Spinal cord (tissue), 9 donors: ENCODE measurements at regions not wholly inside any gene's neighbourhood (a gene's known extent, or its start where the extent isn't known, plus 50 kb on each side); places are given as distances from the start of the nearest gene placed in this dataset.

Experiments used
- DNase-seq, 6 donors: peaks; one replicate each; pipeline versions ENCODE4 v3.0.0 to v3.0.0-alpha.2; 2013 to 2015; ENCODE audit warnings: low spot score in 6 of 6, low read depth in 4 of 6
- H3K27ac ChIP-seq: one replicate; pipeline ENCODE4 v1.5.1; 2013; ENCODE audit warnings: low read depth, low read length, control low read depth
- H3K27me3 ChIP-seq: one replicate; pipeline ENCODE4 v1.6.1; 2013; ENCODE audit warnings: low read length; ENCODE audit not compliant: control insufficient read depth, insufficient read depth
- H3K36me3 ChIP-seq: one replicate; pipeline ENCODE4 v1.6.1; 2013; ENCODE audit warnings: low read length; ENCODE audit not compliant: control insufficient read depth, insufficient read depth
- H3K4me1 ChIP-seq: one replicate; pipeline ENCODE4 v1.6.1; 2013; ENCODE audit warnings: low read length; ENCODE audit not compliant: control insufficient read depth, insufficient read depth
- H3K4me3 ChIP-seq: one replicate; pipeline ENCODE4 v1.5.1; 2013; ENCODE audit warnings: low read depth, low read length, control low read depth
- H3K9me3 ChIP-seq: one replicate; pipeline ENCODE4 v1.6.1; 2013; ENCODE audit warnings: low read length; ENCODE audit not compliant: control insufficient read depth, insufficient read depth
- WGBS: methylation state at CpG from one replicate; pipeline ENCODE4 v1.1.5; 2013; ENCODE audit warnings: missing lambda C conversion rate; ENCODE audit not compliant: insufficient coverage; 5-methylcytosine and 5-hydroxymethylcytosine counted together
- donor health status: healthy.

GRCh38 chr4:122555216-122555615 is 65.7 kb downstream of the IL21 start:
- Histone ChIP-seq H3K9me3 (no peaks in the 10 kb centered on the region), H3K27me3 (no peaks in the 10 kb centered on the region), H3K27ac (no peak overlapping the region), H3K4me1 (no peaks in the 10 kb centered on the region), H3K36me3 (no peaks in the 10 kb centered on the region), H3K4me3 (no peak overlapping the region)
- WGBS = no CpG with 5 or more reads among the region's 2 CpGs
- DNase-seq = no peak

DNA sequence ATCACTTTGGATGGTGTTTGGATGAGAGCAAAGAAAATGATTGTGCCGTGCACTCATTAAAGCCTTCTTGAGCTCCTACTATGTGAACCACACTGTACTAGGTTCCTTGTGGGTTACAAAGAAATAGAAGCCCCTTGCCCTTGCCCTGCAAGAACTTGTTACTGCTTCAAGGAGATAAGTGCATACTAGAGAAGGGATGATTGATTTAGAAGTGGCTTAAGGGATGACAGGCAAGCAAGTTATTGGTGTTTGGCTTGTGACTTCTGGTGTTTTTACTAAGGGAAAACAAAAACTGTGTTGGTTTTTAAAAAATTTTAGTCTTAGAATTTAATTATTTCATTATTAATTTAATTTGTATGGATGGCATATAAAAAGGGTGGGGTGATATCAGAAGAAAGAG is 67.4 kb downstream of the IL21 start:
- Histone ChIP-seq H3K9me3 (no peaks in the 10 kb centered on the region), H3K27me3 (no peaks in the 10 kb centered on the region), H3K27ac (no peak overlapping the region), H3K36me3 (no peaks in the 10 kb centered on the region), H3K4me3 (no peak overlapping the region), H3K4me1 (no peaks in the 10 kb centered on the region)
- 100% methylated on average over 1 of the region's 1 CpG for WGBS
- no peak for DNase-seq

DNA sequence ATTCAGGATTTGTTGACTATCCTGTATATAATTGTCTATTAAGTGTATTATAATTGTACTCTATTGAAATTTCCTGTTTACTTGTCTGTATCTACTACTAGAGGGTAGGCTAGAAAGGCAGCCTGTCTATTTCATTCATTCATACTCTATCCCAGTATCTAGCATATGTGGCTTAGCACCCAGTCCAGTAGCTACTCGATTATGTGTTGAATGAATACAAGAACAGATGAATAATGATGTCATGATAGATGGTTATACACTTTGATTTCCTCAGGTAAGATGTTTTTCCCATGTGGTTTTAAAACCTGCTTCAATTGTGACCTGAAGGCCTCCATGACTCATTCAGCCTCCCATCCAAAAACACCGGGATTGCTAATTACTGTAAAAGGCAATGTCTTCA is 68.0 kb downstream of the IL21 start:
- Histone ChIP-seq H3K27ac (no peak overlapping the region), H3K4me3 (no peak overlapping the region), H3K36me3 (no peaks in the 10 kb centered on the region), H3K27me3 (no peaks in the 10 kb centered on the region), H3K4me1 (no peaks in the 10 kb centered on the region), H3K9me3 (no peaks in the 10 kb centered on the region)
- DNase-seq = no peak
- no CpG with 5 or more reads among the region's 2 CpGs for WGBS

DNA sequence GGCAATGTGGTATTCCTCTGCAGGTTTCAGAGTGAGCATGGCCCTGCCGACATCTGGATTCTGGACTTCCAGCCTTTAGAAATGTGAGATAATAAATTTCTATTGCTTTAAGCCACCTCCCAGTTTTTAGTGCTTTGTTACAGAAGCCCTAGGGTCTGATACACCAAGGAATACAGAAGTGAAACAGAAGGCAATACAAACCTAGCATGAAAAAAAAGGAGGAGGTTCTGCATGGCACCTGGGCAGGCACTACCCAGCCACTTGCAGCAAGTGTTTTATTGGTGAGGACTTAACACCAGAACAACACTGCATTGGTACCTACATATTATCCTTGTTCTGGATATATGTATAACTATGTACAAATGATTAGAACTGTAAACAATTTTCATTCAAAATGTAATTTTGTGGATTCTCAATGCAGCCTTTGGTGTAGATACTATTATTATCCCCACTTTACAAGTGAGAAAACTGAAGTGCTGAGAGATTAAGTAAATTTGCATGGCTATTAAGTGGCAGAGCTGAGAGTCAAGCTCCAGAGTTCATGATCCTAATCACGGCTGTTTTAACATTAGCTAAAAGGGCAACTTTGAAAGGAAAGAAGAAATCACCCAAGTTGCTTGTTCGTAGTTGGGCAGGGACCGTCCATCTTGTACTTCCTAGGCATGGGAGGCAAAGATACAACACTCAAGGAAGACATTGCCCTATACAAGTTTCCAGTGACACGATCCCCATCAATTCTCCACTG is 71.8 kb downstream of the IL21 start:
- Histone ChIP-seq H3K36me3 (no peaks in the 10 kb centered on the region), H3K27me3 (no peaks in the 10 kb centered on the region), H3K4me3 (no peak overlapping the region), H3K9me3 (no peaks in the 10 kb centered on the region), H3K4me1 (no peaks in the 10 kb centered on the region), H3K27ac (no peak overlapping the region)
- no peak for DNase-seq
- WGBS = no CpG with 5 or more reads among the region's 5 CpGs

GRCh38 chr4:122548452-122548851 is 72.4 kb downstream of the IL21 start:
- H3K36me3 ChIP-seq = no peaks in the 10 kb centered on the region
- H3K9me3 ChIP-seq = no peaks in the 10 kb centered on the region
- H3K4me1 ChIP-seq = no peaks in the 10 kb centered on the region
- H3K4me3 ChIP-seq = no peak overlapping the region
- no peak for DNase-seq
- 100% methylated on average over 1 of the region's 1 CpG for WGBS
- no peak overlapping the region for H3K27ac ChIP-seq
- H3K27me3 ChIP-seq = no peaks in the 10 kb centered on the region

DNA sequence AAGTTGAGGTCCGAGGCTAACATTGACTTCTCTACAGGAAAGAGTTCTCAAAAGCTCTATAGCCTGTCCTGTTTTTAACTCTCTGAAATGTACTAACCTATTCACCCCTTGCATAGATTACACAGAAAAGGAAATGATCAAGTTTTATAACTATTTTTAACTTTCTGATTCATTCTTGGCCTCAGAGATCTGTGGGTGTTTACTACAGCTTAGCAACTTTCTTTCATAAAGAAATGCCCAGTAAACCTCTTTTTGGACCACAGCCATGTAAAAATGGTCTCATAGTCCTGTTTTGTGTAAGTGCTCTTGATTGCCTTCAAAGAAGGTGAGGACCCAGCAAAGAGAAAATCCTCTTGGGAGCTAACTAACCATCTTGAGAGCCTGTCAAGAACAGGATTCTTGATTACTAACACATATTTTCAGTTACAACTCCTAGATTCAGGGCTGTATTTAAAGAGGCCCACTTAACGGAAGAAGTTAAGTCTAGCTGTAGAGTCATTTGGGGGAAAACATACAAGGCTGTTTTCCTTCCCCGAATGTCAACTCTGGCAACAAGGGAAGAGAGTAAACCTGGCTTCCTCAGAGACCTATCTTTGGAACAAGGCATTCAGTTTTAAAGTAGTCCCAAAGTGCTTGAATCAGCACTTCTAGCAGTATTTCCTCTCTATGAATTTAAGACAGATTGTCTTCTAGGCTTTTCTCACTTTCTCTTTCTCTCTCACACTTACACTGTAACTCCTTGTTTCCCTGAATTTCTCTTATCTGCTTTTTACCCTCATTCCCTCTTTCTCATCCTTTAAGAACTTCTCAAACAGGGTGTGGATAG is 78.2 kb downstream of the IL21 start:
- WGBS = 50% methylated on average over 2 of the region's 3 CpGs
- H3K4me3 ChIP-seq = no peak overlapping the region
- no peak for DNase-seq
- peaks cover 2% of the 10 kb centered on the region for H3K9me3 ChIP-seq
- no peaks in the 10 kb centered on the region for H3K36me3 ChIP-seq
- no peak overlapping the region for H3K27ac ChIP-seq
- no peaks in the 10 kb centered on the region for H3K4me1 ChIP-seq
- no peaks in the 10 kb centered on the region for H3K27me3 ChIP-seq

DNA sequence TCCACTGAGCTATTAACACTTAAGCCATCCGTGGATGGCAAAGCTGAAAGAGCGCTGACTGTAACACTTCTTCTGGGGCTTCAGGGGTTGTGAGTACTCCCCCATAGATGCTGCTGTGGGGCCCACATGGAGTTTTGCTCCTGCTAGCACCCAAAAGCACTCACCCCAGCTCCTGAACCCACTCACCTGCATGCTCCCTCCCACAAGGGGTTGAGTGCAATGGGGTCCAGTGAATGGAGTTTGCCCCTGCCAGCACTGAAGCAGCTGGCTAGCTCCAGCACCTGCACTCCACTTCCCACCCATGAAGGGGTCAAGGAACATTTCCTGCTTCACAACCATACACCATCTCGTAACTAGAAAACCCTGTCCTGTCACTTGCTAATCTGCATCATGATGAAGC is 78.9 kb downstream of the IL21 start:
- no peak overlapping the region for H3K4me3 ChIP-seq
- H3K9me3 ChIP-seq = peaks cover 2% of the 10 kb centered on the region
- no peak for DNase-seq
- no peaks in the 10 kb centered on the region for H3K4me1 ChIP-seq
- H3K36me3 ChIP-seq = no peaks in the 10 kb centered on the region
- no peaks in the 10 kb centered on the region for H3K27me3 ChIP-seq
- 60% methylated on average over 1 of the region's 3 CpGs for WGBS
- H3K27ac ChIP-seq = no peak overlapping the region

DNA sequence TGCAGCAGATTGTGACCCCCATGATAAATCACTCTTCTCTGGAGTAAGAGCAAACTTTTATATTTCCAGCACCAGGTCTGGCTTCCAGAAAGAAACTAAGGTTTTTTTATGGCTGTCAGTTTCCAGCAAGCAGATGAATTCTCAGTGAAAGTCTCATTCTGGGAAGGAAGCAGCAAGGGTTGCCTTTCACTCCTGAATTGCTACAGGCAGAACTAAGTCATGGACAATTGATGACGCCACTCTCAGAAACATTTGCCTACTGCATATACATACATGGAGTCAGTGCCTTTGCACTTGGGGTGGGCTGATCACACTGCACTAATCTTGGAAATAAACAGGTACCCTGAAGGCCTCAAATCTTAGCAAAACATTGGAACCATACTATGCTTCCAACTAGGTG is 80.0 kb downstream of the IL21 start:
- no peak for DNase-seq
- H3K36me3 ChIP-seq = no peaks in the 10 kb centered on the region

GRCh38 chr4:122539861-122540465 is 80.9 kb downstream of the IL21 start:
- H3K27ac ChIP-seq = no peak overlapping the region
- no peaks in the 10 kb centered on the region for H3K27me3 ChIP-seq
- no CpG with 5 or more reads among the region's 2 CpGs for WGBS
- H3K4me3 ChIP-seq = no peak overlapping the region
- no peaks in the 10 kb centered on the region for H3K4me1 ChIP-seq
- no peaks in the 10 kb centered on the region for H3K36me3 ChIP-seq
- peaks cover 2% of the 10 kb centered on the region for H3K9me3 ChIP-seq
- peak in 1 of 6 donors; percentile 16 for DNase-seq

More for the DNA sequence above, 80.0 kb downstream of the IL21 start:
- no peaks in the 10 kb centered on the region for H3K27me3 ChIP-seq
- H3K4me1 ChIP-seq = no peaks in the 10 kb centered on the region
- no peak overlapping the region for H3K27ac ChIP-seq
- no CpG with 5 or more reads among the region's 1 CpG for WGBS
- H3K4me3 ChIP-seq = no peak overlapping the region
- peaks cover 2% of the 10 kb centered on the region for H3K9me3 ChIP-seq
